Adrenal gland (tissue), 5 donors: ENCODE measurements at regions not wholly inside any gene's neighbourhood (a gene's known extent, or its start where the extent isn't known, plus 50 kb on each side); places are given as distances from the start of the nearest gene placed in this dataset.

Experiments
- POLR2A ChIP-seq, 2 donors: fragments of 450-650 bp; IDR thresholded peaks; one replicate each; pipeline ENCODE4 v1.6.1; 2017; ENCODE audit warnings: antibody characterized with exemption in 2 of 2, mild to moderate bottlenecking in 2 of 2, moderate library complexity in 1 of 2
- TF ChIP-seq, protein P1 (sequence below), 6 experiments: fragments of 450-650 bp in 4 of 6; fragments of 200-600 bp in 2 of 6; sonication (generic) in 1 of 6; IDR thresholded peaks; 1 replicate in 5 of 6; 2 replicates in 1 of 6; pipeline versions ENCODE4 v1.5.1 to v1.8.0; 2016 to 2021; ENCODE audit warnings: antibody characterized with exemption in 6 of 6, mild to moderate bottlenecking in 2 of 6, moderate library complexity in 1 of 6
- donor health status: DM: no; HTN: no; CAD: no.

DNA sequence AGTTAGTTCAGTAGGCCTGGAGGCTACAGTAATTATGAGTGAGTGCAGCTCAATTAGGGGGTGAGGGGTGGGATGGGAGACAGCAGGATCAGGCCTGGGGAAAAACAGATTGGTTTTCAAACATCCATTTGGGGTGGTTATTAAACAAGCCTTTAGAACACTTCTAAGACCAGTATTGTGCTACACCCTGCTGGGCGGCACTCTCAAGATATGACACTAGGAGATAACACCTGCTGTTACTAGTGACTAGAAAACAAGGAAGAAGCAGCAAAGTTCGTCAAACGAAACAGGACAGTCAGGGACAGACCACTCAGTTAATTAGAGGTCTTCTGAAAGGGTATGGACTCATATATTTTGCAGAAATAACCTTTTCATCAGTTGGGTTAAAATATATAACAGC is 353.6 kb downstream of the PTEN start:
- no peak for TF ChIP-seq POLR2A (IDR thresholded peaks at IDR 0.05)
- TF ChIP-seq, protein P1, sequence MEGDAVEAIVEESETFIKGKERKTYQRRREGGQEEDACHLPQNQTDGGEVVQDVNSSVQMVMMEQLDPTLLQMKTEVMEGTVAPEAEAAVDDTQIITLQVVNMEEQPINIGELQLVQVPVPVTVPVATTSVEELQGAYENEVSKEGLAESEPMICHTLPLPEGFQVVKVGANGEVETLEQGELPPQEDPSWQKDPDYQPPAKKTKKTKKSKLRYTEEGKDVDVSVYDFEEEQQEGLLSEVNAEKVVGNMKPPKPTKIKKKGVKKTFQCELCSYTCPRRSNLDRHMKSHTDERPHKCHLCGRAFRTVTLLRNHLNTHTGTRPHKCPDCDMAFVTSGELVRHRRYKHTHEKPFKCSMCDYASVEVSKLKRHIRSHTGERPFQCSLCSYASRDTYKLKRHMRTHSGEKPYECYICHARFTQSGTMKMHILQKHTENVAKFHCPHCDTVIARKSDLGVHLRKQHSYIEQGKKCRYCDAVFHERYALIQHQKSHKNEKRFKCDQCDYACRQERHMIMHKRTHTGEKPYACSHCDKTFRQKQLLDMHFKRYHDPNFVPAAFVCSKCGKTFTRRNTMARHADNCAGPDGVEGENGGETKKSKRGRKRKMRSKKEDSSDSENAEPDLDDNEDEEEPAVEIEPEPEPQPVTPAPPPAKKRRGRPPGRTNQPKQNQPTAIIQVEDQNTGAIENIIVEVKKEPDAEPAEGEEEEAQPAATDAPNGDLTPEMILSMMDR (IDR thresholded peaks at IDR 0.05), result no peak
